SIG-M5 treated with dmso at 0.1 percent for 504 hours (cell line): ENCODE measurements at regions not wholly inside any gene's neighbourhood (a gene's known extent, or its start where the extent isn't known, plus 50 kb on each side); places are given as distances from the start of the nearest gene placed in this dataset.
"Not testable (repeated sequence)": the region's sequence is repeated elsewhere in the genome, so short reads cannot be mapped to it uniquely, and the experiment has no call there.

Experiments used
- DNase-seq: peaks from one replicate; lab custom pipeline; 2025; ENCODE audit not compliant: unreplicated experiment; lab: John Stamatoyannopoulos, UW

- not testable (repeated sequence) for DNase-seq
Observed at GRCh38 chrX:45615591-45615990, 414.9 kb upstream of the DIPK2B start.

GRCh38 chrX:45614853-45615252, 414.2 kb upstream of the DIPK2B start:
- DNase-seq = no peak

GRCh38 chrX:45602151-45602550, 401.5 kb upstream of the DIPK2B start:
- no peak for DNase-seq

- no peak for DNase-seq
Observed at GRCh38 chrX:45601052-45601451, 400.4 kb upstream of the DIPK2B start.

GRCh38 chrX:45598861-45599260, 398.2 kb upstream of the DIPK2B start:
- no peak for DNase-seq

- DNase-seq = no peak
Observed at GRCh38 chrX:45596188-45596808, 395.6 kb upstream of the DIPK2B start.

GRCh38 chrX:45592101-45592500, 391.4 kb upstream of the DIPK2B start:
- DNase-seq = no peak

- no peak for DNase-seq
Observed at GRCh38 chrX:45591650-45592049, 391.0 kb upstream of the DIPK2B start.

- DNase-seq = no peak
Observed at GRCh38 chrX:45584717-45585116, 384.0 kb upstream of the DIPK2B start.

GRCh38 chrX:45577361-45577760, 376.7 kb upstream of the DIPK2B start:
- no peak for DNase-seq

- no peak for DNase-seq
Observed at GRCh38 chrX:45571453-45571852, 370.8 kb upstream of the DIPK2B start.

GRCh38 chrX:45566456-45566855, 365.8 kb upstream of the DIPK2B start:
- DNase-seq = no peak

- no peak for DNase-seq
Observed at GRCh38 chrX:45557387-45557786, 356.7 kb upstream of the DIPK2B start.

- DNase-seq = no peak
Observed at GRCh38 chrX:45554736-45555135, 354.1 kb upstream of the DIPK2B start.

GRCh38 chrX:45553417-45553816, 352.7 kb upstream of the DIPK2B start:
- DNase-seq = no peak

- not testable (repeated sequence) for DNase-seq
Observed at GRCh38 chrX:45546697-45547096, 346.0 kb upstream of the DIPK2B start.

GRCh38 chrX:45540181-45540580, 339.5 kb upstream of the DIPK2B start:
- no peak for DNase-seq

- no peak for DNase-seq
Observed at GRCh38 chrX:45537936-45538335, 337.3 kb upstream of the DIPK2B start.

- DNase-seq = no peak
Observed at GRCh38 chrX:45527834-45528233, 327.2 kb upstream of the DIPK2B start.

- no peak for DNase-seq
Observed at GRCh38 chrX:45524805-45525204, 324.1 kb upstream of the DIPK2B start.

- DNase-seq = no peak
Observed at GRCh38 chrX:45524296-45524695, 323.6 kb upstream of the DIPK2B start.

GRCh38 chrX:45518552-45518951, 317.9 kb upstream of the DIPK2B start:
- no peak for DNase-seq
